ENCODE measurements at regions not wholly inside any gene's neighbourhood (a gene's known extent, or its start where the extent isn't known, plus 50 kb on each side); places are given as distances from the start of the nearest gene placed in this dataset.
"Not testable (repeated sequence)": the region's sequence is repeated elsewhere in the genome, so short reads cannot be mapped to it uniquely, and the experiment has no call there.

DNA sequence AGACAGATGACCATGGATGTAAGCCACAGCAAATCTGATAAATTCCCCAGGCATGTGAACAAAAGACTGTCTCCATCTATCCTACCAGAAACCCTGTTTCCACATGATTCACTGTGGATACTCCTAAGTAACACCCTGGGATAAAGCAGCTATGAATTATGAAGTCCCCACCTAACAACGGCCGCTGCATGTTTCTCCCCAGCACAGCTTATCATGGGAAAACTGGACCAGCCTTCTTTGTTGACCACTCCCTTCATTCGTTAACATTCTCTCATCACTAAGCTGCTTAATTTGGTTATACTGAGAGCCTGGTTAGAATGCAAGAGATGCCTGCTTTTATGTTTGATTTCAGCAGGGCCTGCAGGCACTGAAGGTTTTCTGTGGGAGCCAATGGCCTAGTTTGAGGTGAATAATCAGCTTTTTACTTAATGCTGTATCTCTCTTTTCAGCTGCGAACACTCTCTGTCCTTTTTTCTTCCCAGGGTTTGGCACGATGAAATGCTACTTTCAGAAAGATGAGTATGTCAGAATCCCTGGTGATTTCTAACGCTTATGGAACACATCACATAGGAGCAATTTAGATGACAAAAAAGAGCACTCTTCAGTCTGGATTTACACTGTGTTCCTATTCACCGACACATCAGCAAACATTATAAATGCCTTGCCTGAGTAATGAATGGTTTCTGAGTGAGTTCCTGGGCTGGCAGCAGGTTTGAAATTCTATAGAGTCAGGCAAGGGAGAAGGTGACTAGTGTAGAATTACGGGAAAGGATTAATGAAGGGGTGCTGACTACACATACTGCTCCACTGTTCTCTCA is 318.4 kb upstream of the ZNF608 start:
- H3K9me3 Mint-ChIP-seq, result no peaks in the 10 kb centered on the region

GRCh38 chr5:125065741-125066140 is 319.3 kb upstream of the ZNF608 start:
- H3K4me3 Mint-ChIP-seq, result no peak overlapping the region
- TF ChIP-seq, protein P1, sequence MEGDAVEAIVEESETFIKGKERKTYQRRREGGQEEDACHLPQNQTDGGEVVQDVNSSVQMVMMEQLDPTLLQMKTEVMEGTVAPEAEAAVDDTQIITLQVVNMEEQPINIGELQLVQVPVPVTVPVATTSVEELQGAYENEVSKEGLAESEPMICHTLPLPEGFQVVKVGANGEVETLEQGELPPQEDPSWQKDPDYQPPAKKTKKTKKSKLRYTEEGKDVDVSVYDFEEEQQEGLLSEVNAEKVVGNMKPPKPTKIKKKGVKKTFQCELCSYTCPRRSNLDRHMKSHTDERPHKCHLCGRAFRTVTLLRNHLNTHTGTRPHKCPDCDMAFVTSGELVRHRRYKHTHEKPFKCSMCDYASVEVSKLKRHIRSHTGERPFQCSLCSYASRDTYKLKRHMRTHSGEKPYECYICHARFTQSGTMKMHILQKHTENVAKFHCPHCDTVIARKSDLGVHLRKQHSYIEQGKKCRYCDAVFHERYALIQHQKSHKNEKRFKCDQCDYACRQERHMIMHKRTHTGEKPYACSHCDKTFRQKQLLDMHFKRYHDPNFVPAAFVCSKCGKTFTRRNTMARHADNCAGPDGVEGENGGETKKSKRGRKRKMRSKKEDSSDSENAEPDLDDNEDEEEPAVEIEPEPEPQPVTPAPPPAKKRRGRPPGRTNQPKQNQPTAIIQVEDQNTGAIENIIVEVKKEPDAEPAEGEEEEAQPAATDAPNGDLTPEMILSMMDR (IDR thresholded peaks at IDR 0.05), result no peak
- H3K36me3 Mint-ChIP-seq (ENCODE audit: low read depth), result no peaks in the 10 kb centered on the region
- H3K9me3 Mint-ChIP-seq, result no peaks in the 10 kb centered on the region; the same call in 1 of the 2 replicates
- no peak for DNase-seq
- no peak overlapping the region for H3K27ac Mint-ChIP-seq
- peaks cover 21% of the 10 kb centered on the region for H3K4me1 Mint-ChIP-seq (ENCODE audit: low read depth)
- H3K27me3 Mint-ChIP-seq (ENCODE audit: insufficient read depth), result peaks cover 3% of the 10 kb centered on the region

More for the DNA sequence above, 318.4 kb upstream of the ZNF608 start:
- TF ChIP-seq, protein P1 (IDR thresholded peaks at IDR 0.05), result no peak
- Mint-ChIP-seq H3K4me1 (ENCODE audit: low read depth) (peaks cover 26% of the 10 kb centered on the region), H3K36me3 (ENCODE audit: low read depth) (no peaks in the 10 kb centered on the region), H3K4me3 (no peak overlapping the region; the same call in 1 of the 2 replicates), H3K27me3 (ENCODE audit: insufficient read depth) (peaks cover 3% of the 10 kb centered on the region), H3K27ac (no peak overlapping the region; the same call in 1 of the 2 replicates)
- no peak for DNase-seq

DNA sequence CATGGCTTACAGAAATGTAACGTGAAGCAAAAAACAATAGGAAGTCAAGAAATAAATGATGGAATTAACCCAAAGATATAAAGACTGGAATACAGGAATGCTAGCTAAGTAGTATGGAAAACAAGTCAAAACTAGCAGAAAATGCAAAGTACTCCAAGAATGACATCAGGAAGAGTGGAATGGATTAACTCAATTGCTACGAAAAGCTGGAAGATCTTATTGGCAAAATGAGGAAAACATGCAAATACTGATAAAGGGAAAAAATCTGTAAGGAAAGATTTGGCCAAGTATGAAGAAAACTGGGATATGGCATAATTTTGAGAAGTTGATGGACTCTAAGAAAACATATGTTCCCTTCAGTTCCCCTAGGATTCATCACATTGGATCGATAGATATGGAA is 324.5 kb upstream of the ZNF608 start:
- H3K27ac Mint-ChIP-seq, result no peak overlapping the region
- no peaks in the 10 kb centered on the region for H3K4me1 Mint-ChIP-seq (ENCODE audit: low read depth)
- H3K27me3 Mint-ChIP-seq (ENCODE audit: insufficient read depth), result no peaks in the 10 kb centered on the region
- H3K36me3 Mint-ChIP-seq (ENCODE audit: low read depth), result peaks cover 22% of the 10 kb centered on the region
- TF ChIP-seq, protein P1 (IDR thresholded peaks at IDR 0.05), result no peak
- H3K9me3 Mint-ChIP-seq, result peaks cover 23% of the 10 kb centered on the region
- DNase-seq, result no peak
- H3K4me3 Mint-ChIP-seq, result no peak overlapping the region

GRCh38 chr5:125073090-125073489 is 326.7 kb upstream of the ZNF608 start:
- Mint-ChIP-seq H3K9me3 (peaks cover 23% of the 10 kb centered on the region), H3K4me3 (no peak overlapping the region), H3K27me3 (ENCODE audit: insufficient read depth) (no peaks in the 10 kb centered on the region), H3K27ac (no peak overlapping the region), H3K4me1 (ENCODE audit: low read depth) (no peaks in the 10 kb centered on the region), H3K36me3 (ENCODE audit: low read depth) (peaks cover 30% of the 10 kb centered on the region)
- TF ChIP-seq, protein P1 (IDR thresholded peaks at IDR 0.05), result no peak
- DNase-seq, result no peak

DNA sequence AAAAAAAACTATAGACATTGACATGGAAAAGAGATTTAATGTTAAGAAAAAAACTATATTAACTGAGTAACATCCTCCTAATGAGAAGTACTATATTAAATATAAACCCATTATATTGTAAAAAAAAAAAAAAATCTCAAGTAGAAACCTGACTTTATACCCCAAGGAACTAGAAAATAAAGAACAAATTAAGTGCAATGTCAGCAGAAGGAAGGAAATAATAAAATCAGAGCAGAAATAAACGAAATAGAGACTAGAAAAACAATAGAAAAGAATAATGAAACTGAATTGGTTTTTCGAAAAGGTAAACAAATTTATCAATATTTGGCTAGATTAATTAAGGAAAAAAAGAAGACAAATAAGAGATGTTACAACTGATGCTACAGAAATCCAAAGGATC is 329.1 kb upstream of the ZNF608 start:
- peaks cover 30% of the 10 kb centered on the region for H3K36me3 Mint-ChIP-seq (ENCODE audit: low read depth)
- DNase-seq, result no peak
- H3K4me3 Mint-ChIP-seq, result no peak overlapping the region
- H3K27me3 Mint-ChIP-seq (ENCODE audit: insufficient read depth), result no peaks in the 10 kb centered on the region
- H3K9me3 Mint-ChIP-seq, result peaks cover 23% of the 10 kb centered on the region
- no peaks in the 10 kb centered on the region for H3K4me1 Mint-ChIP-seq (ENCODE audit: low read depth)
- TF ChIP-seq, protein P1 (IDR thresholded peaks at IDR 0.05), result no peak
- H3K27ac Mint-ChIP-seq, result no peak overlapping the region

GRCh38 chr5:125079028-125079427 is 332.6 kb upstream of the ZNF608 start:
- H3K4me1 Mint-ChIP-seq (ENCODE audit: low read depth), result peaks cover 10% of the 10 kb centered on the region
- H3K36me3 Mint-ChIP-seq (ENCODE audit: low read depth); H3K27ac Mint-ChIP-seq; H3K27me3 Mint-ChIP-seq (ENCODE audit: insufficient read depth); H3K4me3 Mint-ChIP-seq; DNase-seq; H3K9me3 Mint-ChIP-seq: not testable (repeated sequence)

Data from HFFc6 (cell line).